ENCODE measurements at regions not wholly inside any gene's neighbourhood (a gene's known extent, or its start where the extent isn't known, plus 50 kb on each side); places are given as distances from the start of the nearest gene placed in this dataset.

- Histone ChIP-seq H3K27me3 (ENCODE audit: insufficient read depth, low read depth) (no peaks in the 10 kb centered on the region), H2AFZ (no peak overlapping the region), H3F3A (ENCODE audit: insufficient read depth, low read depth) (no peaks in the 10 kb centered on the region), H3K4me2 (no peak overlapping the region), H3K36me3 (ENCODE audit: low read depth) (no peaks in the 10 kb centered on the region), H3K9me2 (ENCODE audit: insufficient read depth) (no peaks in the 10 kb centered on the region), H3K4me3 (no peak overlapping the region), H4K20me1 (ENCODE audit: insufficient read depth) (no peaks in the 10 kb centered on the region), H3K4me1 (replicated peaks; ENCODE audit: insufficient read depth) (no peaks in the 10 kb centered on the region), H3K9me3 (ENCODE audit: insufficient read depth, low read depth) (no peaks in the 10 kb centered on the region), H3K79me2 (ENCODE audit: low read depth) (no peaks in the 10 kb centered on the region), H3K27ac (no peak overlapping the region)
- intact Hi-C loops (cut with micrococcal nuclease; ENCODE audit: unreplicated experiment) = no loop called here
- no TSS peak for BruUV-seq (replicated peaks)
- POLR2A ChIA-PET (ENCODE audit: unreplicated experiment) = no interaction called here
- no peak for DNase-seq
- TF ChIP-seq CTCF (conservative IDR thresholded peaks at IDR 0.05) (no peak), EZH2 (IDR thresholded peaks at IDR 0.05; ENCODE audit: low read depth) (no peak)
- CTCF ChIA-PET = no interaction called here
Measured at GRCh38 chr11:96643173-96643572, 253.4 kb downstream of the JRKL start.

DNA sequence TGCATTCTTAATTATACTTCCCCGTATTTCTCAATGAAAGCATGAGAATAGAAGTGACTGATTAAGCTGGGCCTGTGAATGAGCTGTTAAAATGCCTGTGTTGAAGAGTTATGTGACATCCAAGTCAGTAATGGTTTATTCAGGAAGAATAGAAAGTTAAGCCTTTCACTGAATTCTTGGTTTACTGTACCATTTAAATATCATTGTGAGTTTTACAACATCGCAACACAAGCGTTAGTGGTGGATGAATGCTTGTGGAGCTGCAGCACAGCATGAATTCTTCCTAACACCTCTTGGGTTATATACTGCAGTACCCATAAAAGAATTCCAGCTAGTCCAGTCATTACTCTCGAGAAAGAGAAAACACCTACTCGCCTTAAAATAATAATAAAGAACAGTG is 257.8 kb downstream of the JRKL start:
- no peaks in the 10 kb centered on the region for H3K9me2 ChIP-seq (ENCODE audit: insufficient read depth)
- no peak overlapping the region for H3K4me3 ChIP-seq
- H2AFZ ChIP-seq = no peak overlapping the region
- H3K27me3 ChIP-seq (ENCODE audit: insufficient read depth, low read depth) = no peaks in the 10 kb centered on the region
- no peaks in the 10 kb centered on the region for H3K36me3 ChIP-seq (ENCODE audit: low read depth)
- no peak for TF ChIP-seq EZH2 (IDR thresholded peaks at IDR 0.05; ENCODE audit: low read depth)
- TF ChIP-seq CTCF (conservative IDR thresholded peaks at IDR 0.05) = no peak
- no peaks in the 10 kb centered on the region for H4K20me1 ChIP-seq (ENCODE audit: insufficient read depth)
- CTCF ChIA-PET = no interaction called here
- H3K9me3 ChIP-seq (ENCODE audit: insufficient read depth, low read depth) = no peaks in the 10 kb centered on the region
- no peak for DNase-seq
- no peak overlapping the region for H3K27ac ChIP-seq
- H3K4me1 ChIP-seq (replicated peaks; ENCODE audit: insufficient read depth) = no peaks in the 10 kb centered on the region
- POLR2A ChIA-PET (ENCODE audit: unreplicated experiment) = no interaction called here
- H3F3A ChIP-seq (ENCODE audit: insufficient read depth, low read depth) = no peaks in the 10 kb centered on the region
- H3K79me2 ChIP-seq (ENCODE audit: low read depth) = no peaks in the 10 kb centered on the region
- BruUV-seq (replicated peaks) = no TSS peak
- intact Hi-C loops (cut with micrococcal nuclease; ENCODE audit: unreplicated experiment) = no loop called here
- H3K4me2 ChIP-seq = no peak overlapping the region

DNA sequence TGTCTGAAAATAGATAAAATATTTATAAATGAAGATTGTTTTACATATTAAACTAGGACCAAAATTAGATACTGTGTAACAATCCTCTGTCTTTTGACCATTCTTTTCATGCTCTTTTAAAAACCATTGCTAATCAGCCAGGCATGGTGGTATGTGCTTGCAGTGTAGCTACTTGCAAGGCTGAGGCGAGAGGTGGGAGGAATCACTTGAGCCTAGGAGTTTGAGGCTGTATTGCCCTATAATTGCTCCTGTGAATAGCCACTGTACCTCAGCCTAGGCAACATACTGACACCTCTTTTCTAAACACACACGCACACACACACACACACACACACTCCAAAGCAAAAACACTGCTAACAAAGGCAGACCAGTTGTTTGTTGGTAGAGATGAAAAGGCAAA is 259.2 kb downstream of the JRKL start:
- H4K20me1 ChIP-seq (ENCODE audit: insufficient read depth) = no peaks in the 10 kb centered on the region
- H3K4me3 ChIP-seq = no peak overlapping the region
- H3K27me3 ChIP-seq (ENCODE audit: insufficient read depth, low read depth) = no peaks in the 10 kb centered on the region
- no TSS peak for BruUV-seq (replicated peaks)
- H3K4me1 ChIP-seq (replicated peaks; ENCODE audit: insufficient read depth) = no peaks in the 10 kb centered on the region
- no peaks in the 10 kb centered on the region for H3K9me3 ChIP-seq (ENCODE audit: insufficient read depth, low read depth)
- no peaks in the 10 kb centered on the region for H3F3A ChIP-seq (ENCODE audit: insufficient read depth, low read depth)
- H3K9me2 ChIP-seq (ENCODE audit: insufficient read depth) = no peaks in the 10 kb centered on the region
- H3K27ac ChIP-seq = no peak overlapping the region
- TF ChIP-seq EZH2 (IDR thresholded peaks at IDR 0.05; ENCODE audit: low read depth) = no peak
- no peak for TF ChIP-seq CTCF (conservative IDR thresholded peaks at IDR 0.05)
- DNase-seq = no peak
- H2AFZ ChIP-seq = no peak overlapping the region
- no peaks in the 10 kb centered on the region for H3K36me3 ChIP-seq (ENCODE audit: low read depth)
- CTCF ChIA-PET = no interaction called here
- H3K79me2 ChIP-seq (ENCODE audit: low read depth) = no peaks in the 10 kb centered on the region
- H3K4me2 ChIP-seq = no peak overlapping the region
- POLR2A ChIA-PET (ENCODE audit: unreplicated experiment) = no interaction called here
- intact Hi-C loops (cut with micrococcal nuclease; ENCODE audit: unreplicated experiment) = no loop called here

Data from PC-9 (cell line).